Activated naive CD4-positive, alpha-beta T cell treated with anti-CD3 and anti-CD28 coated beads for 36 hours (primary cell): ENCODE measurements at regions not wholly inside any gene's neighbourhood (a gene's known extent, or its start where the extent isn't known, plus 50 kb on each side); places are given as distances from the start of the nearest gene placed in this dataset.
"Not testable (repeated sequence)": the region's sequence is repeated elsewhere in the genome, so short reads cannot be mapped to it uniquely, and the experiment has no call there.

ENCODE experiments used
- CTCF ChIA-PET: fragments of 350-600 bp; sonication (Branson Sonifier 250); formaldehyde crosslinking; loops from one replicate; lab custom pipeline; 2021; ENCODE audit warnings: antibody characterized with exemption; lab: Charles Lee
- DNase-seq: peaks from one replicate; pipeline ENCODE4 v3.0.0-alpha.2; 2020
- H3K27ac Mint-ChIP-seq: one replicate; pipeline ENCODE4 v1.8.0; 2021; ENCODE audit warnings: mild to moderate bottlenecking, mixed read lengths
- H3K27me3 Mint-ChIP-seq: one replicate; pipeline ENCODE4 v1.8.0; 2021; ENCODE audit warnings: low read depth, mixed read lengths
- H3K36me3 Mint-ChIP-seq: one replicate; pipeline ENCODE4 v1.8.0; 2021; ENCODE audit warnings: low read depth, mixed read lengths
- H3K4me1 Mint-ChIP-seq: one replicate; pipeline ENCODE4 v1.8.0; 2021; ENCODE audit warnings: low read depth, mixed read lengths
- H3K4me3 Mint-ChIP-seq: one replicate; pipeline ENCODE4 v1.8.0; 2021; ENCODE audit warnings: mild to moderate bottlenecking, moderate library complexity, mixed read lengths
- H3K9me3 Mint-ChIP-seq: one replicate; pipeline ENCODE4 v1.8.0; 2021; ENCODE audit warnings: mixed read lengths
- intact Hi-C: fragments of 100-400 bp; cut with micrococcal nuclease; formaldehyde crosslinking; loops from one replicate; pipeline ENCODE4 v1.15.1; 2023

GRCh38 chr11:112537846-112538330 lies 277.2 kb upstream of the PLET1 start:
- no peak for DNase-seq
- Mint-ChIP-seq H3K9me3 (no peaks in the 10 kb centered on the region), H3K27ac (no peak overlapping the region), H3K27me3 (peaks cover 11% of the 10 kb centered on the region), H3K4me1 (peaks cover 38% of the 10 kb centered on the region), H3K36me3 (no peaks in the 10 kb centered on the region), H3K4me3 (no peak overlapping the region)
- intact Hi-C loops = no loop called here
- CTCF ChIA-PET = interaction anchor here (1.8 to 3.1 kb wide), 2 partner anchors 10 to 18 kb away, joined by 5 to 15 read pairs; no protein-coding TSS in a partner anchor

DNA sequence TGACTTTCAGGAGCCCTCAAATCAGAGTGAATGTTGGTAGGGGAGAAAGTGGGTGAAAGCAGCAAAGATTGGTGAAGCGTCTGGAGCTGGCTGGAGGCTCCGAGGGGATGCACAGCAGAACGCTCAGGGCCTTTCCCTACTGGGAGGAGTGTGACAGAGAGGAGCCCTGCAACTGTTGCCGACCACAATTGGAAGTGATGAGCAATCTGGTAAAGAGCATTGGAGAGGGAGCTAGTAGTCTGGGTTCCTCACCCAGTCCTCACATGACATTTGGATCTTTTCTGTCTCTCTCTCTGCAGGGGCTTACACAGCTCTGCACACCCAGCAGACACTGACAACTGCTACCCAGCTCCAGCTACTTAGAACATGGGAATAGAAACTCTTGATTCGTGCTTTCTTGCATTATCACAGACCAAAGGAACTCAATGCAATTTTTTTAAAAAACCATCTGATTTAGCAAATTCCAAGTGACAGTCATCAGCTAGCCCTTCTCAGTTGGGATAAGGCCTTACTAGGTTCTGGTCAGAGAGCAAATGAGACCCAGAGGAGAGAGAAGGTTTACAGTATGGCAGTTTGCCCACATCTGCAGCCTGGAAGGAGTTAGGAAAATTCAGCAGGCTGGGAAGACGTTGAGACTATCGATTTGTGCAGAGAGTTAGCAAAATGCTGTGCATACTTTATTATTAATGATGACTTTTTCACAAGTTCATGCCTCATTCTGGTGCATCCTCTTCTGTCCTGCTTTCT lies 278.0 kb upstream of the PLET1 start:
- intact Hi-C loops = no loop called here
- Mint-ChIP-seq H3K4me3 (no peak overlapping the region), H3K27me3 (peaks cover 9% of the 10 kb centered on the region), H3K4me1 (peaks cover 41% of the 10 kb centered on the region), H3K27ac (no peak overlapping the region), H3K36me3 (no peaks in the 10 kb centered on the region), H3K9me3 (no peaks in the 10 kb centered on the region)
- CTCF ChIA-PET = interaction anchor here (3.1 kb wide), 1 partner anchor 17 kb away, joined by 15 read pairs; no protein-coding TSS in a partner anchor
- DNase-seq = peak; percentile 27

DNA sequence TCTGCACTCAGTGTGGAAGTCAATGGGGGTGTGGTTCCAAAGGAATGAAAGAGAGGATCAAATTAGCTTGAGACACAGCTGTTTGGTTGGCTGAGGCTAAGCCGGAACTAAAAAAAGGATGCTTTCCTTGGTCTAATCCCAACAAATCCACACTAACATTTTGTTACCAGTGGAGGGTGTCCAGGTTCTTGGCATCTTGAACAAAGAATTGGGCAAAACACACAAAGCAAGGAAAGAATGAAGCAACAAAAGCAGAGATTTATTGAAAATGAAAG lies 278.6 kb upstream of the PLET1 start:
- intact Hi-C loops, H3K27ac Mint-ChIP-seq, H3K4me3 Mint-ChIP-seq, DNase-seq, H3K36me3 Mint-ChIP-seq, H3K9me3 Mint-ChIP-seq, H3K27me3 Mint-ChIP-seq: not testable (repeated sequence)
- CTCF ChIA-PET = interaction anchor here (3.1 kb wide), 1 partner anchor 17 kb away, joined by 15 read pairs; no protein-coding TSS in a partner anchor
- H3K4me1 Mint-ChIP-seq = peaks cover 41% of the 10 kb centered on the region

GRCh38 chr11:112539741-112540140 lies 279.1 kb upstream of the PLET1 start:
- no peaks in the 10 kb centered on the region for H3K36me3 Mint-ChIP-seq
- CTCF ChIA-PET = interaction anchor here (1.1 kb wide), 1 partner anchor 14 kb away, joined by 3 read pairs; no protein-coding TSS in a partner anchor
- no peak overlapping the region for H3K27ac Mint-ChIP-seq
- H3K27me3 Mint-ChIP-seq = peaks cover 9% of the 10 kb centered on the region
- no peak overlapping the region for H3K4me3 Mint-ChIP-seq
- DNase-seq = peak; percentile 25
- intact Hi-C loops = no loop called here
- peaks cover 41% of the 10 kb centered on the region for H3K4me1 Mint-ChIP-seq
- H3K9me3 Mint-ChIP-seq = no peaks in the 10 kb centered on the region

DNA sequence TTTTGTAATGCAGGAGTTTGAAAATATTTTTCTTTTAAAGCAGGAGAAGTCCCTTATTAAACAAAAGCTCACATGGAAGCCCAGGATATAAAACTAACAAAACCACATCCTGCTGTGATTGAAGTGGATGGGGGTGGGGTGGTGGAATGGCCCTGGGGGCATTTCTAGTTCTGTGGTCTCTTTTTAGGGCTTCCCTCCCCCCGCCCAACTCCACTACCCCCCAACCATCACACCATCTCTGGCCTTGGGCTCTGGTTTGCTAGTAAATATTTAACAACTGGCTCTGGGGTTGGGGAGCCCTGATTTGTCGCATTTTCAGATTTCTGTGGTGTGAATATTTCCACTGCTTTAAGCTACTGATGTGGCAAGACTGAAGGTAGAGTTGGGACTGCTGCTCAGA lies 279.6 kb upstream of the PLET1 start:
- Mint-ChIP-seq H3K4me3 (no peak overlapping the region), H3K27me3 (peaks cover 6% of the 10 kb centered on the region), H3K9me3 (no peaks in the 10 kb centered on the region), H3K4me1 (peaks cover 41% of the 10 kb centered on the region), H3K27ac (no peak overlapping the region), H3K36me3 (no peaks in the 10 kb centered on the region)
- intact Hi-C loops = no loop called here
- no peak for DNase-seq
- CTCF ChIA-PET = interaction anchor here (1.1 kb wide), 1 partner anchor 13 kb away, joined by 3 read pairs; no protein-coding TSS in a partner anchor

- H3K4me3 Mint-ChIP-seq = no peak overlapping the region
- no peaks in the 10 kb centered on the region for H3K27me3 Mint-ChIP-seq
- H3K27ac Mint-ChIP-seq = no peak overlapping the region
- intact Hi-C loops = no loop called here
- CTCF ChIA-PET = interaction anchor here (1.1 to 2.0 kb wide), 2 partner anchors 12 to 15 kb away, joined by 3 to 9 read pairs; no protein-coding TSS in a partner anchor
- no peaks in the 10 kb centered on the region for H3K9me3 Mint-ChIP-seq
- H3K36me3 Mint-ChIP-seq = no peaks in the 10 kb centered on the region
- no peak for DNase-seq
- peaks cover 41% of the 10 kb centered on the region for H3K4me1 Mint-ChIP-seq
Observed at GRCh38 chr11:112541140-112542046, 280.7 kb upstream of the PLET1 start.

DNA sequence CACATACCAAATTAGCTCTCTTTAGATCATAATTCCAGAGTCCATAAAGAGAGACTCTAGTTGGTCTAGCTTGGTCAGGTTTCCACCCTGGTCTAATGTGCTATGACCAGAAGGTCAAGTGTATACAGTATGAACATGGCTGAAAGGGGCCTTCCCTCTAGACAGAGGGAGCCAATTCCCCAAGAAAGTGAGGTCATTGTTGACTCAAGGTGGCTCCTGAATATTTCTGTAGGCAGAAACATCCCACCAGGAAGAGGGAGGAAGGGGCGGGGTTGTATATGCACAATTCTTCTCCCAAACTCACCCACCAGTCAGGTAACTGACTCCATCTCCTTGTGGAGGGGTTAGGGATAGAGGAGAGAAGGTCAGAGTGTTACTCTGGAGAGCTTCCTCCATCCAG lies 281.8 kb upstream of the PLET1 start:
- CTCF ChIA-PET = interaction anchor here (2.0 kb wide), 1 partner anchor 13 kb away, joined by 9 read pairs; no protein-coding TSS in a partner anchor
- Mint-ChIP-seq H3K4me3 (no peak overlapping the region), H3K27ac (no peak overlapping the region), H3K27me3 (no peaks in the 10 kb centered on the region), H3K36me3 (no peaks in the 10 kb centered on the region), H3K9me3 (no peaks in the 10 kb centered on the region), H3K4me1 (peaks cover 41% of the 10 kb centered on the region)
- intact Hi-C loops = no loop called here
- no peak for DNase-seq

DNA sequence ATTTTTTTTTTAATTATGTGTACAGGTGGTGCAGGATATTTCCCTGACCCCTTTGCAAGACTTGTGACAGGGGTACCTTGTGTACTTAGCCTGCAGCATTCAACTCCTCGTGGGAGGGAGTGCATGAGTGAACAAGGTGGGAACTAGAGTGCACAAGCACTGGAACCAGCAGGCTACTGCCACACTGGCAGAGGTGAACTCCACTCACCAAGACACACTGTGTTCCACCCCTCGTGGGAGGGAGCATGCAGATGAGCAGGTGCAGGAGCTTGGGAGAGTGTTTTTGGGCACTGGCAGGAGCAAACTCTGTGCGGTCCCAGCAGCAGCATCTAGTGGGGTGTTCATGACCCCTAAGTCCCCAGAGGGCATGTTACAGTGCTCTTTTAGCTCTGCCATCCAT lies 282.7 kb upstream of the PLET1 start:
- H3K9me3 Mint-ChIP-seq = no peaks in the 10 kb centered on the region
- CTCF ChIA-PET = no interaction called here
- no peak overlapping the region for H3K27ac Mint-ChIP-seq
- H3K36me3 Mint-ChIP-seq = no peaks in the 10 kb centered on the region
- DNase-seq = no peak
- peaks cover 34% of the 10 kb centered on the region for H3K4me1 Mint-ChIP-seq
- H3K4me3 Mint-ChIP-seq = no peak overlapping the region
- intact Hi-C loops = no loop called here
- H3K27me3 Mint-ChIP-seq = no peaks in the 10 kb centered on the region

DNA sequence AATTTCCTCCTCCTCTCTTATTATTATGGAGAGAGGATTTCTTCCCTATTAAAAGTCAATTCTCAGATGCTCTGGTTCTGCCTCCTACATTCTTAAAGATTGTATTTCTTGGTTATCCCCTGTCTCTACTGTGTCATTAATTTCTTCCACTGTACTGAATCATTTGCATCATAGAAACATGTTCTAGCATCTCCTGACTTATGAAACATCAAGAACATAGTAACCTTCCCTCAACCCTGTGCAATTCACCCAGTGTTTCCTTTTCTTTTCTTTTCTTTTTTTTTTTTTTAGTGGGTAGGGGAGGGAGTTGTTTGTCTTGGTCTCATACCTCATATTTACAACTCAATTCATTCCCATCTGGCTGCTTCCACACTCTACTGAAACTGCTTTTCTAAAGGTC lies 288.0 kb upstream of the PLET1 start:
- H3K27me3 Mint-ChIP-seq = no peaks in the 10 kb centered on the region
- H3K27ac Mint-ChIP-seq = no peak overlapping the region
- no peak for DNase-seq
- H3K4me3 Mint-ChIP-seq = no peak overlapping the region
- H3K4me1 Mint-ChIP-seq = no peaks in the 10 kb centered on the region
- no peaks in the 10 kb centered on the region for H3K36me3 Mint-ChIP-seq
- intact Hi-C loops = no loop called here
- H3K9me3 Mint-ChIP-seq = no peaks in the 10 kb centered on the region
- CTCF ChIA-PET = no interaction called here

DNA sequence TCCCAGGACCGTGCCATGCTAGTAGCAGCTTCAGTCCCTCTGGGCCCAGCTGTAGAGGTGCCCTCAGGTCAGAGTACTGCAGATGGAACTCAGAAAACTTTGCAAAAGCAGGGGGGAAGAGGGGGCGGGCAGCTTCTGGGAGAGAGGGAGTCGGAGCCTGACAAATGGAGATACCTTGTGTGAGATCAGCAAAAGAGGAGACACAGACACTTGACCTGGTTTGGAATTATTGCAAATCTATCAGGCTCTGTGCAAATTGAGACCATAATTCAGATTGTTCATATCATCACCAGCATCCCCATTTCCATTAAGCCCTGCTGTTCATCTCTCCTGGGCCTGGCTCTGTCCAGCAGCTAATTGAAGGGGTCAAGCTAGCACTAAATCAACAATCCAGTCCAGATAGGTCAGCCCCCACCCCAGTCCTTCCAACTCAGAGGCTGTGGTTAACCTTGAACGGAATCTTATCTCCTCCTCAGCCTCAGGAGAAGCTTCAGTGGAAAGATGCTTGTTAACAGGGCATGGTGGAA lies 292.6 kb upstream of the PLET1 start:
- Mint-ChIP-seq H3K36me3 (no peaks in the 10 kb centered on the region), H3K9me3 (no peaks in the 10 kb centered on the region), H3K4me1 (peaks cover 2% of the 10 kb centered on the region), H3K4me3 (no peak overlapping the region), H3K27ac (no peak overlapping the region), H3K27me3 (no peaks in the 10 kb centered on the region)
- CTCF ChIA-PET = interaction anchor here (1.2 kb wide), 1 partner anchor 13 kb away, joined by 3 read pairs; no protein-coding TSS in a partner anchor
- no peak for DNase-seq
- intact Hi-C loops = no loop called here

DNA sequence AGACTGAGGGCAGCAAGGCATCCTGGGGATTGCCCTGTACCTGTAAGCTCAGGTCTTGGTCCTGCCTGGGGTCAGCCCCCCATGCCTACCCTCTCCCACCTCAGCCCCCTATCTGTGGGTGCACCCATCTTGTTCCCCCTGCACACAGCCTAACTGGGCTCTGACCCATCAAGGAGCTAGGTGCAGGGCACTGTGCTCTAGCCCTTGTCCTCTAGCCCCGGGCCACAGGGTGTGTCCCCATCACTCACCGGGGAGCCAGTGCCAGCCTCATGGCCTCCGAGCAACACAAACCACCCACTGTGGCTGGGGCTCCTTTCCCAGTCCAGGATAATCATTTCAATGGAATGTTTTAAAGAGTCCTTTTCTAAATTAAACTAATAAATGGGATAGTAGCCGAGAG lies 293.9 kb upstream of the PLET1 start:
- DNase-seq = no peak
- Mint-ChIP-seq H3K27me3 (no peaks in the 10 kb centered on the region), H3K36me3 (no peaks in the 10 kb centered on the region), H3K4me3 (no peak overlapping the region), H3K4me1 (peaks cover 2% of the 10 kb centered on the region), H3K9me3 (no peaks in the 10 kb centered on the region), H3K27ac (no peak overlapping the region)
- intact Hi-C loops = loop anchor here (2.0 kb wide), 1 partner anchor 328 kb away; the partner anchor contains the start of gene PTS
- CTCF ChIA-PET = interaction anchor here (0.7 to 4.4 kb wide), 8 partner anchors 17 to 714 kb away, joined by 3 to 37 read pairs (median 8); no protein-coding TSS in a partner anchor
